ENCODE measurements at regions not wholly inside any gene's neighbourhood (a gene's known extent, or its start where the extent isn't known, plus 50 kb on each side); places are given as distances from the start of the nearest gene placed in this dataset.
"Not testable (repeated sequence)": the region's sequence is repeated elsewhere in the genome, so short reads cannot be mapped to it uniquely, and the experiment has no call there.

DNA sequence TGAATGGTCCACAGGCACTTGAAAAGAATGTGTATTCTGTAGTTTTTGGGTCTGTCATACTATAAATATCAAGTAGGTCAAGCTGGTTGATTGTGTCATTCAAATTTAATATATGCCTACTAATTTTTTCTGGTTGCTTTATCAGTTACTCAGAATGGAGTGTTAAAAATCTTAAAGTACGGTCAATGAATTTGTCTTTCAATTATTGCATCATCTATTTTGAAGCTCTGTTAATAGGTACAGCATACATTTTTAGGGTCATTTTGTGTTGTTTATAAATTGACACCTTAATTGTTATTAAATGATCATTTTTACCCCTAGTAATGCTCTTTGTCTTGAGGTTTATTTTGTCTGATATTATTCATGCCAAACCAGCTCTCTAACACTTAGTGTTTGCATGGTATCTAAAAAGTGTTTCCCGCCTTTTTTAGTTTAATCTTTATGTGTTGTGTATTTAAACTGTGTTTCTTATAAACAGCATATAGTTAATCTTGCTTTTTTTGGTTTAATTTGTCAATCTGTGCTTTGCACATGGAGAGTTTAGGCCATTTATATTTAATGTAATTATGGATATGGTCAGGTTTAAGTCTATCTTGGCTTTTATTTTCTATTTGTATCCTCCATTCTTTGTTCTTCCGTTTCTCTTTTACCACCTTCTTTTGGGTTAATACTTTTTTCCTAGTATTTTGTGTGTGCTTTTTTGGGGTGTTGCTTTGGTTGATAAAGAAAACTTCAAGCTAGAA is 204.9 kb upstream of the EEF2KMT start:
- ChIA-PET POLR2A (no interaction called here), CTCF (no interaction called here)
- TF ChIP-seq HDGF (IDR thresholded peaks at IDR 0.05; ENCODE audit: borderline replicate concordance) (no peak), LEF1 (IDR thresholded peaks at IDR 0.05; ENCODE audit: borderline replicate concordance) (no peak), SUZ12 (IDR thresholded peaks at IDR 0.05) (no peak), ELF4 (IDR thresholded peaks at IDR 0.05) (no peak), ZNF384 (IDR thresholded peaks at IDR 0.05) (no peak), ARNT (IDR thresholded peaks at IDR 0.05) (no peak), FOXM1 (IDR thresholded peaks at IDR 0.05; ENCODE audit: borderline replicate concordance) (no peak), FOXA1 (IDR thresholded peaks at IDR 0.05) (no peak), TARDBP (IDR thresholded peaks at IDR 0.05) (no peak), CTBP1 (IDR thresholded peaks at IDR 0.05; ENCODE audit: borderline replicate concordance) (no peak), SP1 (IDR thresholded peaks at IDR 0.05) (no peak), NFRKB (IDR thresholded peaks at IDR 0.05) (no peak), FOXK2 (IDR thresholded peaks at IDR 0.05) (no peak), BHLHE40 (IDR thresholded peaks at IDR 0.05; ENCODE audit: borderline replicate concordance) (no peak), PKNOX1 (IDR thresholded peaks at IDR 0.05) (no peak), L3MBTL2 (conservative IDR thresholded peaks at IDR 0.05) (no peak)
- DNase-seq (ENCODE audit: extremely low spot score) = no peak

DNA sequence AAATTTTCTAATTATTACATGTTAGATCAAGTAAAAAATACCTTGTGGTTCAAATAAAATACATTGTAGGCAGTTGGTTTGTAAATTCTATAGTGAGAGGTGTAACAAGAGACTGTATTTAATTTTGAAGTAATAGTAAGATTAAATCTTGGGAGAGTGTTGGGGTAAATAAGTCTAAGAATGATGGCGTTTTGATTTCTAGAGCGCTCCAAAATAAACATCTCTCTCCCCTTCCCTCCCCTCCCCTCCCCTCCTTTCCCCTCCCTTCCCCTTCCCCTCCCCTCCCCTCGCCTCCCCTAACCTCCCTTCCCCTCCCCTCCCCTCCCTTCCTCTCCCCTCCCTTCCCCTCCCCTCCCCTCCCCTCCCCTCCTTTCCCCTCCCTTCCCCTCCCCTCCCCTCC is 200.6 kb upstream of the EEF2KMT start:
- no peak for DNase-seq (ENCODE audit: extremely low spot score)
- no peak for TF ChIP-seq FOXK2 (IDR thresholded peaks at IDR 0.05)
- no peak for TF ChIP-seq BHLHE40 (IDR thresholded peaks at IDR 0.05; ENCODE audit: borderline replicate concordance)
- TF ChIP-seq LEF1 (IDR thresholded peaks at IDR 0.05; ENCODE audit: borderline replicate concordance) = no peak
- no peak for TF ChIP-seq SUZ12 (IDR thresholded peaks at IDR 0.05)
- TF ChIP-seq NFRKB (IDR thresholded peaks at IDR 0.05) = no peak
- TF ChIP-seq PKNOX1 (IDR thresholded peaks at IDR 0.05) = no peak
- POLR2A ChIA-PET = no interaction called here
- CTCF ChIA-PET = no interaction called here

DNA sequence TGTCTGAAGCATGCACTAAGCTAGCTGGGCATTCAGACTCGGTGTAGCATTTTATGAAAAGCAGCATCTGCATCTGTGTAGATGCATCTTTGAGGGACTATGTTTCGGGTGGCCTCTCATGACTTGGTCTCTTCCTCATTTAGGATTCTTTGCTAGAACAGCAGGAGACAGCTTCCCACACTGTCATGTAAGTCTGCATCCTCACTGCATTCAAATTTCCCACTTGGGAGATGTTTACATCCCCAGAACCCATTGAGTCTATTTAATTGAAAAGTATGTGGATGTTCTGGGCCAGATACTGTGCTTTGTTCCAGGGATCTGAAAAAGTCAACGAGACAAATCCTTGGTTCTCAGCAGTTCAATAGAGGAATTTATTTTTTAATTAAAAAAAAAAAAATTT is 198.6 kb upstream of the EEF2KMT start:
- POLR2A ChIA-PET = no interaction called here
- CTCF ChIA-PET = no interaction called here
- no peak for TF ChIP-seq LEF1 (IDR thresholded peaks at IDR 0.05; ENCODE audit: borderline replicate concordance)
- no peak for DNase-seq (ENCODE audit: extremely low spot score)

GRCh38 chr16:5295304-5295703 is 197.7 kb upstream of the EEF2KMT start:
- DNase-seq (ENCODE audit: extremely low spot score); POLR2A ChIA-PET; CTCF ChIA-PET: not testable (repeated sequence)

- POLR2A ChIA-PET = not testable (repeated sequence)
These were observed 184.6 kb upstream of the EEF2KMT start for GRCh38 chr16:5282152-5282551.

DNA sequence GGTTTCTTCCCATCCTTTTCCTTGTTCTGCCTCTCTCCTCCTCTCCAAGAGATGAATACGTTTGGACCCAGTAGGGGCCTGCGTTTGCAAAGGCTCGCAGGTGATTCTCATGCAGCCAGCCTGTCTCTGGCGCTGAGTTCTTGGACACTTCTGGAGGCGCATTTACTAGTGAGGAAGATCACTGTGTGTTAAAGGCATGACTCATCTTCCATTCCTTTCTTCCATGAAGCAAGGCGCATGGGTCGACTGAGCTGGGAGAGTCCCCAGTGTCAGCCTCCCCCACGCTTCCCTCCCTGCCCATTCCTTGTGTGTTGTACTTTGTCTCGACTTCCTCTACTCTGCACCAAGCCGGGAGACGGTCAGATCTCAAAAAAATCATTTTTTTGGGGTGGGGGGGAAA is 159.9 kb upstream of the EEF2KMT start:
- TF ChIP-seq ZNF384 (IDR thresholded peaks at IDR 0.05) (no peak), ARNT (IDR thresholded peaks at IDR 0.05) (no peak), PKNOX1 (IDR thresholded peaks at IDR 0.05) (no peak), HDGF (IDR thresholded peaks at IDR 0.05; ENCODE audit: borderline replicate concordance) (no peak), TARDBP (IDR thresholded peaks at IDR 0.05) (no peak), ELF4 (IDR thresholded peaks at IDR 0.05) (no peak), L3MBTL2 (conservative IDR thresholded peaks at IDR 0.05) (no peak), LEF1 (IDR thresholded peaks at IDR 0.05; ENCODE audit: borderline replicate concordance) (no peak)
- POLR2A ChIA-PET = no interaction called here
- CTCF ChIA-PET = interaction anchor here (0.6 kb wide), 1 partner anchor 22 kb away, joined by 4 read pairs; no protein-coding TSS in a partner anchor
- no peak for DNase-seq (ENCODE audit: extremely low spot score)

More at GRCh38 chr16:5282152-5282551, 184.6 kb upstream of the EEF2KMT start:
- CTCF ChIA-PET; DNase-seq (ENCODE audit: extremely low spot score): not testable (repeated sequence)

GRCh38 chr16:5252791-5253190 is 155.2 kb upstream of the EEF2KMT start:
- ChIA-PET POLR2A (no interaction called here), CTCF (no interaction called here)
- TF ChIP-seq ZNF384 (IDR thresholded peaks at IDR 0.05) (no peak), LEF1 (IDR thresholded peaks at IDR 0.05; ENCODE audit: borderline replicate concordance) (no peak), PKNOX1 (IDR thresholded peaks at IDR 0.05) (no peak)
- DNase-seq (ENCODE audit: extremely low spot score) = no peak

DNA sequence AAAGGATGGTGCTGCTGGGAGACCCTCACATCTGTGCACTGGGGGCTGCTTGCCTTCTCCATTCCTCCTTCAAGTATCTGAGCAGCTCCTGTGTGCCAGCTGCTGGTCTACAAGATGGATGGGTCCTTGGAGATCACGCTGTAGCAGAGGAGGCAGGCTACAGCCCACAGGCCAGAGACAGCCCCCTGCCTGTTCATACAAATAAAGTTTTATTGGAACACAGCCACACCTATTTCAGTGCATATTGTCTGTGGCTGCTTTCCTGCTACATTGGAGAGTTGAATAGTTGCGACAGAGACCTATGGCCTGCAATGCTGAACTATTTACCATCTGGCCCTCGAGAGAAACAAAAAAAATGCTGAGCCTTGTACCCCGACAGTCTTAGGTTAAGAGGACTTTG is 149.8 kb upstream of the EEF2KMT start:
- CTCF ChIA-PET; POLR2A ChIA-PET; DNase-seq (ENCODE audit: extremely low spot score): not testable (repeated sequence)

DNA sequence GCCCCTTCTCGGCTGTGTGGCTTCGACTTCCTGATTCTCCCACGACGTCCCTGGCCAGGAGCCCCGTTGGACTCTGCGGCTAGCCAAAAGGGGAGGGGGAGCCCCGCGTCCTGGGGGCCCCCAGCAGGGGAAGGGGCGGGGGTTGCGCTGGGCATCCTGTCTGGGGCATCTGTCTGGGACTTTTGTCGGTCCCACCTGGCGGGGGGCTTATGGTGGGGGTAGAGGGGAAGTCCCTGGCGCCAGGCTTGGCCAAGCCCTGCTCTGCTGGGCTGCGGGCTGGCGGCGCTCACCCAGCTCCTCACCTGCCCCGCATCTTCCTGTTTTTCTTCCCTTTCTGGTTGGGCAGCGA is 142.7 kb upstream of the EEF2KMT start:
- POLR2A ChIA-PET, CTCF ChIA-PET: not testable (repeated sequence)

DNA sequence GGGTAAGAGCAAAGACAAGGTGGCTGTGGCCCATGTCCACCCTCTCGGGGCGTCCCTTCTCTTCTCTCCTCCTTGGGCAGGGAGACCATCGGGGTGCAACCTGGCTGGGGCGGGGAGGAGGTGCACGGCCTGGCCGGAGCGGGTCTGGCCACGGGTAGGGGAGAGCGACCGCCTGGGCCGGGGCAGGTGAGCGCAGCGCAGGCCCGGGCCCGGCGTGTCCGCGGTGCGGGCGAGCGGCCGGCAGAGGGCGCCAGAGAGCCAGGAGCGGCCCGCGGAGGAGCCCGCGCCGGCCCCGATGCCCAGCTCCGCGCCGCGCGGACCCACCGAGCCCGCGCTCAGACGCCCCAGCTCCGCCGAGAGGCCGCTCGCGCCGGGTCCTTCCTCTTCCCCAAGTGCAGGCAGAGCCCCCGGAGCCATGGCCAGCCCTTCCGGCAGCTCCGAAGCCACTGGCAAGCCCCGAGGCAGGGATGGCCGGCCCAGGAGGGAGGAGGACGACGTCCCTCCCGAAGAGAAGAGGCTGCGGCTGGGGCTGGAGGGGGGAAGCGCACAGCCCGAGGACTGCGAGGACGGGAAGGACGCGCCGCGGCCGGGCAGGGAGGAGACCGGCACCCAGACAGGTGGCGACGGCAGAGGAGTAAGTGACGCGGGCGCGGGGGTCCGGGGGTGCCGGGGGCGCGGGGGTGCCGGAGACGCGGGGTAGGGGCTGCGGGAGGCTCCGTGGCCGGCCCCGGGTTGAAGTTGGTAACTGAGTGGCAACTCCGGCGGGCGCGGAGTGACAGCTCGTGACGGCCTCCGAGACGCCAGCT is 142.1 kb upstream of the EEF2KMT start:
- peak; percentile 63 for DNase-seq (ENCODE audit: extremely low spot score)
- CTCF ChIA-PET, POLR2A ChIA-PET: not testable (repeated sequence)

More for the DNA sequence above, 142.7 kb upstream of the EEF2KMT start:
- not testable (repeated sequence) for DNase-seq (ENCODE audit: extremely low spot score)
